SU-DHL-6 (cell line): ENCODE measurements at regions not wholly inside any gene's neighbourhood (a gene's known extent, or its start where the extent isn't known, plus 50 kb on each side); places are given as distances from the start of the nearest gene placed in this dataset.

Experiments used
- CTCF ChIP-seq: fragments of 200-600 bp; sonication (generic); IDR thresholded peaks from one replicate; pipeline ENCODE4 v1.5.1; 2017; ENCODE audit warnings: antibody characterized with exemption, mild to moderate bottlenecking, low read length, moderate library complexity; ENCODE audit not compliant: insufficient read depth, poor library complexity, severe bottlenecking
- EZH2phosphoT487 ChIP-seq: fragments of 200-600 bp; sonication (generic), shearing (Covaris generic); conservative IDR thresholded peaks from 2 replicates; pipeline ENCODE4 v1.6.1; 2018; ENCODE audit warnings: mild to moderate bottlenecking, antibody characterized with exemption, low read length, moderate library complexity, mixed read lengths

GRCh38 chrX:95071621-95072020, 1397.6 kb downstream of the FAM133A start:
- TF ChIP-seq CTCF (no peak), EZH2phosphoT487 (no peak)
